M059J (cell line): ENCODE measurements at regions not wholly inside any gene's neighbourhood (a gene's known extent, or its start where the extent isn't known, plus 50 kb on each side); places are given as distances from the start of the nearest gene placed in this dataset.
"Not testable (repeated sequence)": the region's sequence is repeated elsewhere in the genome, so short reads cannot be mapped to it uniquely, and the experiment has no call there.

ENCODE experiments used
- DNase-seq: peaks from one replicate; pipeline ENCODE4 v3.0.0-alpha.2; 2012; ENCODE audit warnings: low read depth

GRCh38 chr3:159266779-159267178 lies 464.9 kb downstream of the MFSD1 start:
- DNase-seq = peak; percentile 54

- DNase-seq = no peak
These were observed 470.1 kb downstream of the MFSD1 start for GRCh38 chr3:159271799-159272512.

GRCh38 chr3:159273070-159273469 lies 471.2 kb downstream of the MFSD1 start:
- no peak for DNase-seq

- peak; percentile 74 for DNase-seq
These were observed 471.8 kb downstream of the MFSD1 start for GRCh38 chr3:159273608-159274007.

GRCh38 chr3:159275741-159276140 lies 473.9 kb downstream of the MFSD1 start:
- no peak for DNase-seq

GRCh38 chr3:159277814-159278213 lies 476.0 kb downstream of the MFSD1 start:
- no peak for DNase-seq

- DNase-seq = peak; percentile 72
These were observed 478.7 kb downstream of the MFSD1 start for GRCh38 chr3:159280386-159281191.

GRCh38 chr3:159293493-159293892 lies 491.6 kb downstream of the MFSD1 start:
- no peak for DNase-seq

- DNase-seq = no peak
These were observed 500.1 kb downstream of the MFSD1 start for GRCh38 chr3:159301961-159302360.

- DNase-seq = no peak
These were observed 503.2 kb downstream of the MFSD1 start for GRCh38 chr3:159305017-159305416.

- not testable (repeated sequence) for DNase-seq
These were observed 514.9 kb downstream of the MFSD1 start for GRCh38 chr3:159316706-159317105.

GRCh38 chr3:159319156-159319555 lies 517.3 kb downstream of the MFSD1 start:
- DNase-seq = no peak

- DNase-seq = peak; percentile 44
These were observed 520.6 kb downstream of the MFSD1 start for GRCh38 chr3:159322322-159322939.

GRCh38 chr3:159323848-159324247 lies 522.0 kb downstream of the MFSD1 start:
- DNase-seq = no peak

GRCh38 chr3:159326998-159327397 lies 525.1 kb downstream of the MFSD1 start:
- DNase-seq = no peak

GRCh38 chr3:159332535-159333099 lies 530.8 kb downstream of the MFSD1 start:
- DNase-seq = no peak

- DNase-seq = no peak
These were observed 537.3 kb downstream of the MFSD1 start for GRCh38 chr3:159339131-159339530.

- DNase-seq = peak; percentile 30
These were observed 539.1 kb downstream of the MFSD1 start for GRCh38 chr3:159340877-159341500.

GRCh38 chr3:159346271-159346903 lies 544.5 kb downstream of the MFSD1 start:
- no peak for DNase-seq

GRCh38 chr3:159348431-159348830 lies 546.6 kb downstream of the MFSD1 start:
- no peak for DNase-seq

GRCh38 chr3:159356606-159357005 lies 554.8 kb downstream of the MFSD1 start:
- peak; percentile 17 for DNase-seq
